ENCODE measurements at regions not wholly inside any gene's neighbourhood (a gene's known extent, or its start where the extent isn't known, plus 50 kb on each side); places are given as distances from the start of the nearest gene placed in this dataset.

DNA sequence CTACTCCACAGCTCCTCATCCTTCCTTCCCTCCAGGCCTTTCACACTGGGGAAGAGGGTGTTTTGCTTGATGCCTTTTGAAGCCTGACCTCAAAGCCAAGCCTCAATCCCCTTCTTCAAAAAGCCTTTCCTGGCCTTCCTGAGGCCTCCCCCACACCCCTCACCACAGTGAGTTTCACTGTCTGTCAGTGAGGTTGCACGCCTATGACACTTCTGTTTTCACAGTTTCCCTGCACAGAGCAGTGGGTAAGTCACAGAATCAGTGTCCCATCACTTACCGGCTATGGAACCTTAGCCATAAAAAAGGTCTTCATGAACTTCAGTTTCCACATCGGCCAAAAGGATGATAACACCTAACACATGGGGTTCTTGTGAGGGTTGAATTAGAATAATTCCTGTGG is 371.4 kb downstream of the UQCRFS1 start:
- no peak for ATAC-seq
- TF ChIP-seq POLR2A (IDR thresholded peaks at IDR 0.05): no peak
- TF ChIP-seq, protein P1, sequence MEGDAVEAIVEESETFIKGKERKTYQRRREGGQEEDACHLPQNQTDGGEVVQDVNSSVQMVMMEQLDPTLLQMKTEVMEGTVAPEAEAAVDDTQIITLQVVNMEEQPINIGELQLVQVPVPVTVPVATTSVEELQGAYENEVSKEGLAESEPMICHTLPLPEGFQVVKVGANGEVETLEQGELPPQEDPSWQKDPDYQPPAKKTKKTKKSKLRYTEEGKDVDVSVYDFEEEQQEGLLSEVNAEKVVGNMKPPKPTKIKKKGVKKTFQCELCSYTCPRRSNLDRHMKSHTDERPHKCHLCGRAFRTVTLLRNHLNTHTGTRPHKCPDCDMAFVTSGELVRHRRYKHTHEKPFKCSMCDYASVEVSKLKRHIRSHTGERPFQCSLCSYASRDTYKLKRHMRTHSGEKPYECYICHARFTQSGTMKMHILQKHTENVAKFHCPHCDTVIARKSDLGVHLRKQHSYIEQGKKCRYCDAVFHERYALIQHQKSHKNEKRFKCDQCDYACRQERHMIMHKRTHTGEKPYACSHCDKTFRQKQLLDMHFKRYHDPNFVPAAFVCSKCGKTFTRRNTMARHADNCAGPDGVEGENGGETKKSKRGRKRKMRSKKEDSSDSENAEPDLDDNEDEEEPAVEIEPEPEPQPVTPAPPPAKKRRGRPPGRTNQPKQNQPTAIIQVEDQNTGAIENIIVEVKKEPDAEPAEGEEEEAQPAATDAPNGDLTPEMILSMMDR (IDR thresholded peaks at IDR 0.05 in 4 of 5, conservative IDR thresholded peaks at IDR 0.05 in 1 of 5): no peak
- no peaks in the 10 kb centered on the region for H3K36me3 ChIP-seq
- H3K4me3 ChIP-seq: no peak overlapping the region
- no peaks in the 10 kb centered on the region for H3K9me3 ChIP-seq
- H3K27me3 ChIP-seq: no peaks in the 10 kb centered on the region
- no peak for DNase-seq
- intact Hi-C loops (cut with DNase I; ENCODE audit: low total_unique reads) (no loop called here), in situ Hi-C loops (cut with MboI; ENCODE audit: low sequenced_read_pairs in 4 of 4) (no loop called here)
- H3K27ac ChIP-seq: no peak overlapping the region
- H3K4me1 ChIP-seq: no peaks in the 10 kb centered on the region

DNA sequence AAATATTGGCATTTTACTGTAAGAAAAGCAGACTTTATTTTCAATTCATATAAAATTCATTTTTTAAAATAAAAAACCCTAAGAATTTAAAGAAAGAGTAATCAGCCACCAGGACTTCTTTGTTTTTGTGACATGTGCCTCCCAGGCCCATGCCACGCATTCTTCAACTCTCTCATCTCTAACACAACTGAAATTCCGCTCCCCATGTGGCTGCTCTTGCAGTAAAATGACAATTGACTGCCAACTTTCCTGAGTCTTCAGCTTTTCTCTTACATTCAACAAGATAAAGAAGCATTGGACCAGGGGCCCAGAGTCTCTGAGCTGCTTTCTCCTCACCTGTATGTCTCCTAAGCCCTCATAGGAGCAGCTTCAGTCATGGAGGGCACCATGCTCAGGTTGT is 372.1 kb downstream of the UQCRFS1 start:
- in situ Hi-C loops (cut with MboI; ENCODE audit: low sequenced_read_pairs in 4 of 4): no loop called here
- DNase-seq: no peak
- no peak for TF ChIP-seq POLR2A (IDR thresholded peaks at IDR 0.05)
- TF ChIP-seq, protein P1 (IDR thresholded peaks at IDR 0.05 in 4 of 5, conservative IDR thresholded peaks at IDR 0.05 in 1 of 5): no peak
- Histone ChIP-seq H3K27ac (no peak overlapping the region), H3K4me3 (no peak overlapping the region), H3K27me3 (no peaks in the 10 kb centered on the region), H3K36me3 (no peaks in the 10 kb centered on the region), H3K4me1 (no peaks in the 10 kb centered on the region), H3K9me3 (no peaks in the 10 kb centered on the region)
- intact Hi-C loops (cut with DNase I; ENCODE audit: low total_unique reads): no loop called here
- no peak for ATAC-seq

DNA sequence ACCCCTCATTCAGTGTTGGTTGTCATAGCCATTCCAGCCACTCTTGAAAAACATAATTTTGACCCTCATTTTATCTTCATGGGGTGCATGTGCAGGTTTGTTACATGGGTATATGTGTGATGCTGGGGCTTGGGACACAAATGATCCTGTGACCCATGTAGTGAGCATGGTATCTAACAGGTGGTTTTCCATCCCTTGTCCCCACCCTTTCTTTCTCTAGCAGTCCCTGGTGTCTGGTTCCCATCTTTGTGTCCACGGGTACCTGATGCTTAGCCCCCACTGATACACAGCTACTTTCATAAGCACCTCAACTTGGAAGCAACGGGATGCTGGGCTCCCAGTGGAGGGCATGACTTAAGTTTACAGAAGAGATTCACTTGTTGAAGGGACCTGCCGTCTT is 373.5 kb downstream of the UQCRFS1 start:
- TF ChIP-seq, protein P1 (IDR thresholded peaks at IDR 0.05 in 4 of 5, conservative IDR thresholded peaks at IDR 0.05 in 1 of 5): no peak
- no peak for TF ChIP-seq POLR2A (IDR thresholded peaks at IDR 0.05)
- no peak for DNase-seq

DNA sequence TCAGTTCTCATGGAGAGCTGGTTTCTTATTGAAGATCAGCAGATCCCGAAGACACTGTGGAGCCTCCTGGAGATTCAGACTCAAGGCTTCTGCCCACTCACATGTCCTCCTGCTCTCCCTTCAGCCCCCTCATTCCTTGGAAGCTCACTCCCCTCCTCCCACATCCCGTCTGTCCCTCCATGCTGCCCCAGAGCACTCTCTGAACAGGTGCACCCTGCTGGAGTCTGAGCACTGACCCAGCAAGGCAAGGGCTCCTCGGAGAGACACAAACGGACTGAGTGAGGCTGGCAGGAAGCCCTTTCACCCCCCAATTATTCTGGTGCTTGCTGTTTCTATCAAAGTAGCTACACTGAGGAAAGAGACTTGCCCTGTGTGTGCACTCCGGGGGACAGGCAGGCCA is 374.0 kb downstream of the UQCRFS1 start:
- no peak overlapping the region for H3K27ac ChIP-seq
- TF ChIP-seq POLR2A (IDR thresholded peaks at IDR 0.05): no peak
- TF ChIP-seq, protein P1 (IDR thresholded peaks at IDR 0.05 in 4 of 5, conservative IDR thresholded peaks at IDR 0.05 in 1 of 5): no peak
- DNase-seq: no peak
- no peaks in the 10 kb centered on the region for H3K4me1 ChIP-seq
- intact Hi-C loops (cut with DNase I; ENCODE audit: low total_unique reads) (no loop called here), in situ Hi-C loops (cut with MboI; ENCODE audit: low sequenced_read_pairs in 4 of 4) (no loop called here)
- H3K4me3 ChIP-seq: no peak overlapping the region
- no peak for ATAC-seq
- H3K27me3 ChIP-seq: no peaks in the 10 kb centered on the region
- no peaks in the 10 kb centered on the region for H3K9me3 ChIP-seq
- no peaks in the 10 kb centered on the region for H3K36me3 ChIP-seq

More for the DNA sequence above, 373.5 kb downstream of the UQCRFS1 start:
- Histone ChIP-seq H3K4me1 (no peaks in the 10 kb centered on the region), H3K9me3 (no peaks in the 10 kb centered on the region), H3K36me3 (no peaks in the 10 kb centered on the region), H3K27me3 (no peaks in the 10 kb centered on the region), H3K4me3 (no peak overlapping the region), H3K27ac (no peak overlapping the region)
- ATAC-seq: no peak
- in situ Hi-C loops (cut with MboI; ENCODE audit: low sequenced_read_pairs in 4 of 4) (no loop called here), intact Hi-C loops (cut with DNase I; ENCODE audit: low total_unique reads) (no loop called here)

DNA sequence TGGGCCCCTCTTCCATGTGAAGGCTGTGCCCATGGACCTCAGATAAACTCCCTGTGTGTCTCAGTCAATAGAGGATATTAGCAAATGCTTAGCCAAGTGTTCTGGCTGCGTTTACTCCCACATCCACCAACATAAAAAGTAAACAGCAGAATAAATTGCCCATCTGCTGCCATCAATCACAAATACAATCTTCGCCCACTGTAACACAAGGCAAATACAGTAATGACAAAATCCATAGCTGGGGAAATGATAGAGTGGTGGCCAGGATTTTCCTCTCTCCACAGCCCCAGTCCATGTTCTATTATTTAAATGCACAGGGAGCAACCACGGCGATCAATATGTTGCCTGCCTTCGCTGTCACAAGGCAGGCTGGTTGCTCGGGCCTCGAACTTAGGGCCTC is 376.5 kb downstream of the UQCRFS1 start:
- TF ChIP-seq, protein P1 (IDR thresholded peaks at IDR 0.05 in 4 of 5, conservative IDR thresholded peaks at IDR 0.05 in 1 of 5): no peak
- TF ChIP-seq POLR2A (IDR thresholded peaks at IDR 0.05): no peak
- no peak for ATAC-seq
- Histone ChIP-seq H3K4me3 (no peak overlapping the region), H3K9me3 (no peaks in the 10 kb centered on the region), H3K27ac (no peak overlapping the region), H3K27me3 (no peaks in the 10 kb centered on the region), H3K4me1 (no peaks in the 10 kb centered on the region), H3K36me3 (no peaks in the 10 kb centered on the region)
- intact Hi-C loops (cut with DNase I; ENCODE audit: low total_unique reads): no loop called here
- DNase-seq: no peak
- in situ Hi-C loops (cut with MboI; ENCODE audit: low sequenced_read_pairs in 4 of 4): no loop called here

Measured in gastrocnemius medialis (tissue), 4 donors.